Muscle layer of colon (tissue), 2 donors: ENCODE measurements at regions not wholly inside any gene's neighbourhood (a gene's known extent, or its start where the extent isn't known, plus 50 kb on each side); places are given as distances from the start of the nearest gene placed in this dataset.

ENCODE experiments used
- H3K27ac ChIP-seq: one replicate; pipeline ENCODE4 v1.7.0; 2013; ENCODE audit warnings: low read depth, mild to moderate bottlenecking, low read length, moderate library complexity
- H3K27me3 ChIP-seq, 2 donors: one replicate each; pipeline ENCODE4 v1.7.0; 2013; ENCODE audit warnings: low read length in 2 of 2, mild to moderate bottlenecking in 2 of 2; ENCODE audit not compliant: insufficient read depth in 2 of 2, control insufficient read depth in 1 of 2
- H3K36me3 ChIP-seq: one replicate; pipeline ENCODE4 v1.7.0; 2013; ENCODE audit warnings: mild to moderate bottlenecking, low read length; ENCODE audit not compliant: insufficient read depth
- H3K4me1 ChIP-seq: one replicate; pipeline ENCODE4 v1.7.0; 2013; ENCODE audit warnings: mild to moderate bottlenecking, low read length; ENCODE audit not compliant: insufficient read depth
- H3K4me3 ChIP-seq, 2 donors: one replicate each; pipeline ENCODE4 v1.7.0; 2013; ENCODE audit warnings: low read length in 2 of 2, low read depth in 1 of 2, mild to moderate bottlenecking in 1 of 2, moderate library complexity in 1 of 2
- H3K9ac ChIP-seq: one replicate; pipeline ENCODE4 v1.7.0; 2013; ENCODE audit warnings: low read length
- H3K9me3 ChIP-seq: one replicate; pipeline ENCODE4 v1.7.0; 2013; ENCODE audit warnings: mild to moderate bottlenecking, low read length
- donor health status: abdominal sarcoma.
- donor health status: Adenocarcinoma of cecum.

DNA sequence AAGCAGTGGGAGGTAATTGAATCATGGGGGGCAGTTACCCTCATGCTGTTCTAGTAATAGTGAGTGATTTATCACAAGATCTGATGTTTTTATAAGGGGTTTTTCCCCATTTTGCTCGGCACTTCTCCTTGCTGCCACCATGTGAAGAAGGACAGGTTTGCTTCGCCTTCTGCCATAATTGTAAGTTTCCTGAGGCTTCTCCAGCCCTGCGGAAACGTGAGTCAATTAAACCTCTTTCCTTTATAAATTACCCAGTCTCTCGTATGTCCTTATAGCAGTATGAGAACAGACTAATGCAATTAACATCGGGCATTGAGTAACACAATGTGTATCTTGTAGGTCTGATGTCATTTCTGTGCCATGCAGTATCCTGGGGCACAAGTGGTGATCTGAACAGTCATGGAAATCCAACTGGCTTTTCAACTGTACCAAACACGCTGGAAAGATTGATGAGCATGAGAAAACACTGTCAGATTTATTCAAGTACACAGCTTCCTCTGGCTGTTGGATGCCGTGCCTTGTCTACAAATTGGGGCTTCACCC is 208.6 kb upstream of the KIAA1217 start:
- no peak overlapping the region for H3K27ac ChIP-seq
- no peaks in the 10 kb centered on the region for H3K9me3 ChIP-seq
- no peaks in the 10 kb centered on the region for H3K36me3 ChIP-seq
- no peaks in the 10 kb centered on the region for H3K4me1 ChIP-seq
- no peak overlapping the region for H3K9ac ChIP-seq
- no peak overlapping the region for H3K4me3 ChIP-seq
- no peaks in the 10 kb centered on the region for H3K27me3 ChIP-seq

DNA sequence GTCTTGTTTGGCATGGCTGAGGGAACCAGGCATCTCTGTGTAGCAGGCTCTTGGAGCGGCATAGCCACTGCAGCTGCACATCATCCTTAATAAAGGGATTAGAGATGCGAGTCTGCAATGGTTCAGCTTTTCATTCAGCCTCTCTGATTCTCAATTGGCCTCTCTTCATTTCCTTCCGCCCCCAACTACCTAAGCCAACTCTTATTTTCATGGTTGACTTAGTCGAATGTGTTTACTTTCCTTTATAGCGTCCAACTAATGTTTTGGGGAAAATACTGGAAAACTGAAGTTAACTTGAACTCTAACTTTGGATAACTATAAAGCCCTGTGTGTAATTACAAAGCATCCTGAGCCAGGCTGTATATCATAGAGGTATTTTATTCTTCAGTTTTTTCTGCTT is 202.2 kb upstream of the KIAA1217 start:
- peaks cover 5% of the 10 kb centered on the region for H3K4me1 ChIP-seq
- no peaks in the 10 kb centered on the region for H3K9me3 ChIP-seq
- no peak overlapping the region for H3K27ac ChIP-seq
- no peaks in the 10 kb centered on the region for H3K27me3 ChIP-seq
- H3K4me3 ChIP-seq: no peak overlapping the region
- no peaks in the 10 kb centered on the region for H3K36me3 ChIP-seq
- no peak overlapping the region for H3K9ac ChIP-seq

GRCh38 chr10:24007359-24007758 is 201.6 kb upstream of the KIAA1217 start:
- H3K27me3 ChIP-seq: no peaks in the 10 kb centered on the region
- H3K9ac ChIP-seq: no peak overlapping the region
- peaks cover 5% of the 10 kb centered on the region for H3K4me1 ChIP-seq
- no peak overlapping the region for H3K27ac ChIP-seq
- H3K9me3 ChIP-seq: no peaks in the 10 kb centered on the region
- no peak overlapping the region for H3K4me3 ChIP-seq
- H3K36me3 ChIP-seq: no peaks in the 10 kb centered on the region

DNA sequence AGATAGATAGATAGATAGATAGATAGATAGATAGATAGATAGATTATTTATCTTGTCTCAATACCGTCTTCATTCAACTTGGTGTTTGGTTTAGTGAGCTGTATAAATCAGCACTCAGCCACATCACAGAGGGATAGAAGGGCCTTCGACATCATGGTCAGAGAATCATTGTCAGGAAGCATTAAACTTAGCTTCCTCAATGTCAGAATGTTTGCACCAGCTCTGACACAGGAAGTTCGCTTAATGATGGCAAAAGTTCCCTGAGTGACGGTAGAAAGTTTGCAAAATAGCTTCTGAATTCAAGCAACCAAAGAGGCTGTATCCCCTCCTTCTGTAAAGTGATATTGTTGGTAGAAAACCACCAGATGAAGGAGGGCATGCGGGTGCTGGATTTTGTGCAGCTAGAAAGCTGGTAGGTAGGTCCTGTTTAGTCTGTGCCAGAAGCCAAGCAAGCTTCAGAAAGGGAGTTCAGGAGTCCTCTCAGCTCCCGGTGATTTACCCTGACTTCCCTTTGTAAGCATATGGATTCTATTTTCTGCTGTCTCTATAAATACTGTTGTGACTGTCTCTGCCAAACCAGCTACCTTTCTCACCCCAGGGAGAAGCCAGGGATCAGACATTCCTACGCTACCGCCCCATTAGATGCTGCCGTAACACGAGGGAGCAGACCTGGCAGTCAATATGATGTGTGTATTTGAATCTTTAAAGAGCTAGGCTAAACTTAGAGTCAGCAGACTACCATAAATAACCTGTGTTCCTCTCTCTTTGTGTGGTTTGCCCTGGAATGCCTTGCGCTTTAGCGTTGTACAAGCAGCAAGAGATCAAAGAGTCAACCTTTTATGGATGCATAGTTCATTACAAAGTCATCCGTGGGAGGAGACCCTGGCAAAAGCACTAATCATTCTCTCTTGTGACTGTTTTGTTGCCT is 200.5 kb upstream of the KIAA1217 start:
- Histone ChIP-seq H3K27ac (no peak overlapping the region), H3K9ac (no peak overlapping the region), H3K36me3 (no peaks in the 10 kb centered on the region), H3K4me1 (peaks cover 5% of the 10 kb centered on the region), H3K4me3 (peak overlapping the region in 1 of 2 donors; percentile 36), H3K27me3 (no peaks in the 10 kb centered on the region), H3K9me3 (no peaks in the 10 kb centered on the region)

DNA sequence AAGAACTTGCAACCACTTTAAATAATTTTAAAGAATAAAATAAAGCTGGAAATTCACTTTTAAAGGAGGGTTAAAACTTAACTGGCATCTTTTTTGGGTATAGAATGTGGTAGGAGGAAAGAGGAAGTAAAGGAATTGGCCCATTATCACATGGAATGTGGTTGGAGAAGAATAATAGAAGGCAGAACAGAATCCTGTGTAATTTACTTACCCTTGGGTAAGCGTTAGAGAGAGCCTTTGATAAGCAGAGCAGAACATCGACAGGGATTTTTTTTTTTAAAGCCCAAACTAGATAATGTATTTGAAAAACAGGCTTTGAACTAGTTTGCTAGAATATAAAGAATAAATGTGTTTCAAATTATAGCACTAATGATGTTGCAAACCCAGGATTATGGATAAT is 199.8 kb upstream of the KIAA1217 start:
- H3K36me3 ChIP-seq: no peaks in the 10 kb centered on the region
- H3K4me3 ChIP-seq: no peak overlapping the region
- H3K4me1 ChIP-seq: peaks cover 5% of the 10 kb centered on the region
- no peaks in the 10 kb centered on the region for H3K9me3 ChIP-seq
- no peak overlapping the region for H3K27ac ChIP-seq
- H3K9ac ChIP-seq: no peak overlapping the region
- H3K27me3 ChIP-seq: no peaks in the 10 kb centered on the region

- H3K36me3 ChIP-seq: no peaks in the 10 kb centered on the region
- H3K9ac ChIP-seq: no peak overlapping the region
- H3K9me3 ChIP-seq: no peaks in the 10 kb centered on the region
- H3K27ac ChIP-seq: no peak overlapping the region
- peaks cover 5% of the 10 kb centered on the region for H3K4me1 ChIP-seq
- H3K4me3 ChIP-seq: no peak overlapping the region
- no peaks in the 10 kb centered on the region for H3K27me3 ChIP-seq
Observed at GRCh38 chr10:24009736-24010135, 199.2 kb upstream of the KIAA1217 start.

DNA sequence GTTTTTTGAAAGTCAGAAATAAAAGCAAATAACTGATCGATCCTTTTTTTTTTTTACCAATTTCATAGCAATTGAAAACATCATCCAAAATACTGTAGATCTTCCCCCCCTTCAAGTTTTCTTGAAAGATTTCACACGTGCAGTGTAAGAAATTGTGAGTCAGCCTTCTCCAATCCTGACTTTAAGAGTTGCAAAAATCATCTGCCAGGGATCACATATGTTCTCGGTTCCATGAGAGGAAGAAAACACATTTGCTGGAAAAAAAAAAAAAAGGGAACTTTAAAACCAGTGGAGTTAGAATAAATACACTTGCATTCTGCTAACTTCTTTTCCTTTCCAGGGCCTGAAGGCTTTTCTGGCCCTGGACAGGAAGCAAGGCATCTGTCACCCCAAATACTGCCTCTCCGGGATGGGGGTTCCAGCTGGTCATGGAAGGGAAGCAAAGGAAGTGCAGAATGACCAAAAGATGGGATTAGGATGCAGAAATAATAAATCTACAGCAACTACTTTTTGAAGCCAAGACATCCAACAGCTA is 198.4 kb upstream of the KIAA1217 start:
- Histone ChIP-seq H3K4me3 (no peak overlapping the region), H3K9ac (no peak overlapping the region), H3K27ac (no peak overlapping the region), H3K36me3 (no peaks in the 10 kb centered on the region), H3K9me3 (no peaks in the 10 kb centered on the region), H3K27me3 (no peaks in the 10 kb centered on the region), H3K4me1 (peaks cover 5% of the 10 kb centered on the region)

- H3K27me3 ChIP-seq: no peaks in the 10 kb centered on the region
- no peaks in the 10 kb centered on the region for H3K36me3 ChIP-seq
- H3K4me3 ChIP-seq: no peak overlapping the region
- no peak overlapping the region for H3K27ac ChIP-seq
- no peaks in the 10 kb centered on the region for H3K9me3 ChIP-seq
- H3K9ac ChIP-seq: no peak overlapping the region
- H3K4me1 ChIP-seq: peaks cover 5% of the 10 kb centered on the region
Observed at GRCh38 chr10:24012249-24012803, 196.6 kb upstream of the KIAA1217 start.

DNA sequence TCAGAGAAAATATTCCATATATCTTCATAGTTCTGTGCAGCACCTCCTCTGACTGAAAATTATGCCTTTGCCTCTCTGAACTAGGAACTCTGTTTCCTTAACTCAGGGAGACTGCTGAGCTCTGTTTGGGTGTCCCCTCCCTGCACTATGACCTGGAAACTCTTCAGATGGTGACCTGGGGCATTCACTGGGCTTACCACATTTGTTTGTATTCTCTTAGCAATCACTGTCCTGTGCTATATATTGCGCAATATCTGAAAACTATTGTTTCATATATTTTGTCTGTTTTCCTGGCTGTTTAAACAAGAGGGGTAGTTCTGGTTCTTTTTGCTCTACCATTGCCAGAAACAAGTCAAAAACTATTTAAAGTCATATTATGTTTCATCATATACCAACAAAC is 181.8 kb upstream of the KIAA1217 start:
- Histone ChIP-seq H3K27ac (no peak overlapping the region), H3K27me3 (no peaks in the 10 kb centered on the region), H3K36me3 (no peaks in the 10 kb centered on the region), H3K4me1 (no peaks in the 10 kb centered on the region), H3K4me3 (no peak overlapping the region), H3K9me3 (no peaks in the 10 kb centered on the region), H3K9ac (no peak overlapping the region)

DNA sequence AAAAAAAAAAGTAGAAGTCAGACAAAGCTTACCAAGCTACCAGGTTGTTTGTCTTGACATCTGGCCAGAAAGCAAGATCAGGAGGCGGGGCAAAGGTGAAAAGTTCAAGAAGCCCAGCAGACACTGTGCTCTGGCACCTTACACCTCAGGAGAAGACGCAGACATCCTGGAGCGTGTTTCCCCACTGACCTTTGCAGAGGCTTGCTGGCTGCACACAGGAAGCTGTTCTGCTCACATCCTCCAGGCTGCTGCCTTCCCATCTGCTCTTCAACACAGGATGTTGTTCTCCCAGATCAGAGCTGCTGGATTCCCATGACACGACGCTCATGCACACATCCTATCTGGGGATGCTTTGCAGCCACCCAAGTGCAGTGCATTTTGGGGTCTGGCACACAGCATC is 174.4 kb upstream of the KIAA1217 start:
- Histone ChIP-seq H3K4me3 (no peak overlapping the region), H3K27ac (no peak overlapping the region)

DNA sequence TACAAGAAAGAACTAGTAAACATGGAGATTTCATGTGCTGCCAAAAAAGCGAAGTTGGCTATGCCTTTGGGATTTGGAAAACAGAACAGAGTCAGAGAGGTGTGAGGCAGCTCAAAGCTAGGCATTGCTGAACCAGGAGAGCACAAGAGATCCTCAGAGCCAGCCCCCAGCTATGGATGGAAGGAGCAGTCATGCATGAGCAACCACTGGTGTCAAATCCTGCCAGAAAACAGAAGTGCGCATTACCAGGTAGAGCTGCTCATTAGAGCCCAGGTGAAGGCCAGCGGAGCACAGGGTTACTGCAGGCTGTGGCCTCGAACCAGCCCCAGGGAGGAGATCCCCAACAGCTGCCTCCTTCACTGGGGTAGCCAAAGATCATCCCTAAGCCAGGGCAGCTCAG is 173.2 kb upstream of the KIAA1217 start:
- Histone ChIP-seq H3K9me3 (no peaks in the 10 kb centered on the region), H3K9ac (no peak overlapping the region), H3K27ac (no peak overlapping the region), H3K4me3 (no peak overlapping the region), H3K4me1 (no peaks in the 10 kb centered on the region), H3K36me3 (no peaks in the 10 kb centered on the region), H3K27me3 (no peaks in the 10 kb centered on the region)

More for the DNA sequence above, 174.4 kb upstream of the KIAA1217 start:
- H3K36me3 ChIP-seq: no peaks in the 10 kb centered on the region
- no peaks in the 10 kb centered on the region for H3K4me1 ChIP-seq
- no peaks in the 10 kb centered on the region for H3K27me3 ChIP-seq
- no peaks in the 10 kb centered on the region for H3K9me3 ChIP-seq
- H3K9ac ChIP-seq: no peak overlapping the region
